Fibroblast of skin of right quadriceps (primary cell): ENCODE measurements at regions not wholly inside any gene's neighbourhood (a gene's known extent, or its start where the extent isn't known, plus 50 kb on each side); places are given as distances from the start of the nearest gene placed in this dataset.
"Not testable (repeated sequence)": the region's sequence is repeated elsewhere in the genome, so short reads cannot be mapped to it uniquely, and the experiment has no call there.

ENCODE experiments used
- DNase-seq: peaks from one replicate; pipeline ENCODE4 v3.0.0-alpha.2; 2013

GRCh38 chr1:244106837-244107493 lies 55.9 kb downstream of the ZBTB18 start:
- DNase-seq = no peak

- no peak for DNase-seq
Measured at GRCh38 chr1:244111027-244111426, 59.9 kb downstream of the ZBTB18 start.

GRCh38 chr1:244112041-244112440 lies 61.0 kb downstream of the ZBTB18 start:
- no peak for DNase-seq

GRCh38 chr1:244112636-244113035 lies 61.6 kb downstream of the ZBTB18 start:
- peak; percentile 96 for DNase-seq

- peak; percentile 97 for DNase-seq
Measured at GRCh38 chr1:244113532-244114320, 62.6 kb downstream of the ZBTB18 start.

GRCh38 chr1:244114892-244115291 lies 63.8 kb downstream of the ZBTB18 start:
- DNase-seq = peak; percentile 34

GRCh38 chr1:244116946-244117345 lies 65.9 kb downstream of the ZBTB18 start:
- no peak for DNase-seq

GRCh38 chr1:244118109-244118761 lies 67.2 kb downstream of the ZBTB18 start:
- DNase-seq = no peak

- no peak for DNase-seq
Measured at GRCh38 chr1:244128591-244129383, 77.7 kb downstream of the ZBTB18 start.

GRCh38 chr1:244137276-244137675 lies 86.2 kb downstream of the ZBTB18 start:
- no peak for DNase-seq

- DNase-seq = peak; percentile 42
Measured at GRCh38 chr1:244137725-244138124, 86.6 kb downstream of the ZBTB18 start.

- DNase-seq = no peak
Measured at GRCh38 chr1:244138399-244138798, 87.3 kb downstream of the ZBTB18 start.

- no peak for DNase-seq
Measured at GRCh38 chr1:244139655-244140054, 88.6 kb downstream of the ZBTB18 start.

- no peak for DNase-seq
Measured at GRCh38 chr1:244140420-244140819, 89.3 kb downstream of the ZBTB18 start.

- no peak for DNase-seq
Measured at GRCh38 chr1:244144053-244144452, 93.0 kb downstream of the ZBTB18 start.

- DNase-seq = peak; percentile 35
Measured at GRCh38 chr1:244150071-244150470, 99.0 kb downstream of the ZBTB18 start.

GRCh38 chr1:244150665-244151064 lies 99.6 kb downstream of the ZBTB18 start:
- no peak for DNase-seq

GRCh38 chr1:244151537-244151936 lies 100.5 kb downstream of the ZBTB18 start:
- no peak for DNase-seq

GRCh38 chr1:244154508-244154871 lies 103.4 kb downstream of the ZBTB18 start:
- peak; percentile 72 for DNase-seq

GRCh38 chr1:244154872-244155531 lies 103.9 kb downstream of the ZBTB18 start:
- DNase-seq = no peak

GRCh38 chr1:244155661-244156060 lies 104.6 kb downstream of the ZBTB18 start:
- DNase-seq = no peak

- DNase-seq = not testable (repeated sequence)
Measured at GRCh38 chr1:244156617-244157016, 105.5 kb downstream of the ZBTB18 start.
